Endothelial cell of umbilical vein (primary cell): ENCODE measurements at regions not wholly inside any gene's neighbourhood (a gene's known extent, or its start where the extent isn't known, plus 50 kb on each side); places are given as distances from the start of the nearest gene placed in this dataset.

Source experiments
- BruUV-seq: library from RNA; stranded (reverse); fragments of 400-500 nt; replicated peaks from 2 replicates; lab custom pipeline; 2021; lab: Mats Ljungman, UMichigan
- CTCF ChIA-PET: fragments of 300-600, 350-600 bp; sonication (Branson Sonifier 250); formaldehyde crosslinking; loops from one replicate; lab custom pipeline; 2021; ENCODE audit warnings: antibody characterized with exemption, inconsistent platforms; lab: Charles Lee
- POLR2A ChIA-PET: fragments of 300-600, 350-600 bp; sonication (Branson Sonifier 250); formaldehyde crosslinking; loops from one replicate; lab custom pipeline; 2021; ENCODE audit warnings: antibody characterized with exemption, inconsistent platforms; lab: Charles Lee
- DNase-seq: peaks from one replicate; pipeline ENCODE4 v3.0.0-alpha.2; 2011; ENCODE audit warnings: low read depth, low spot score
- FAIRE-seq: peaks from 2 replicates; lab custom pipeline; 2011; peaks lifted over from hg19 to GRCh38; lab: Jason Lieb, UNC
- H2AFZ ChIP-seq: 2 replicates; pipeline ENCODE4 v1.6.0; 2012; ENCODE audit warnings: low read depth, low read length, control low read depth, inconsistent platforms
- H3K27ac ChIP-seq: 2 replicates; pipeline ENCODE4 v1.5.1; 2011; ENCODE audit warnings: low read depth, mild to moderate bottlenecking, control low read depth, low read length, moderate library complexity; ENCODE audit not compliant: insufficient read depth
- H3K27me3 ChIP-seq, 2 experiments: 2 replicates each; pipeline versions ENCODE4 v1.6.0 to v1.6.1; 2011; ENCODE audit warnings: low read length in 2 of 2, mixed read lengths in 1 of 2; ENCODE audit not compliant: control insufficient read depth in 2 of 2, insufficient read depth in 2 of 2
- H3K36me3 ChIP-seq, 2 experiments: 2 replicates in 1 of 2; 3 replicates in 1 of 2; pipeline ENCODE4 v1.5.1; 2011; ENCODE audit warnings: low read length in 2 of 2, mild to moderate bottlenecking in 1 of 2, moderate library complexity in 1 of 2; ENCODE audit not compliant: control insufficient read depth in 2 of 2, insufficient read depth in 2 of 2; ENCODE audit errors: extremely low read depth in 1 of 2
- H3K4me1 ChIP-seq: 3 replicates; pipeline ENCODE4 v1.5.1; 2011; ENCODE audit warnings: mild to moderate bottlenecking, low read length; ENCODE audit not compliant: control insufficient read depth, insufficient read depth; ENCODE audit errors: extremely low read depth
- H3K4me2 ChIP-seq: 2 replicates; pipeline ENCODE4 v1.6.1; 2011; ENCODE audit warnings: low read length, control low read depth, mixed read lengths; ENCODE audit not compliant: insufficient read depth
- H3K4me3 ChIP-seq, 3 experiments: fragments of 200-600 bp in 1 of 3; sonication (generic), shearing (Covaris generic) in 1 of 3; replicated peaks in 1 of 3; 2 replicates each; pipeline ENCODE4 v1.5.1; 2011 to 2016; ENCODE audit warnings: control low read depth in 3 of 3, low read length in 3 of 3, mild to moderate bottlenecking in 2 of 3, inconsistent platforms in 1 of 3, low read depth in 1 of 3, moderate library complexity in 1 of 3; ENCODE audit not compliant: insufficient read depth in 1 of 3
- H3K79me2 ChIP-seq: 2 replicates; pipeline ENCODE4 v1.6.0; 2012; ENCODE audit warnings: low read length, inconsistent platforms; ENCODE audit not compliant: control insufficient read depth, insufficient read depth
- H3K9ac ChIP-seq: replicated peaks from 2 replicates; pipeline ENCODE3; 2011; ENCODE audit warnings: low read length, control low read depth; ENCODE audit not compliant: insufficient read depth; ENCODE audit errors: extremely low read depth
- H3K9me1 ChIP-seq: replicated peaks from 3 replicates; pipeline ENCODE4 v1.6.0; 2011; ENCODE audit warnings: mild to moderate bottlenecking, low read length; ENCODE audit not compliant: control insufficient read depth, insufficient read depth; ENCODE audit errors: extremely low read depth
- H3K9me3 ChIP-seq: replicated peaks from 2 replicates; pipeline ENCODE4 v1.5.1; 2012; ENCODE audit warnings: low read length, inconsistent platforms; ENCODE audit not compliant: control insufficient read depth, insufficient read depth
- H4K20me1 ChIP-seq: replicated peaks from 2 replicates; pipeline ENCODE3; 2011; ENCODE audit warnings: mild to moderate bottlenecking, low read length; ENCODE audit not compliant: control insufficient read depth, insufficient read depth; ENCODE audit errors: extremely low read depth
- dilution Hi-C: fragments of 300-500 bp; cut with MboI; formaldehyde crosslinking; loops from one replicate; pipeline ENCODE4 v1.15.0; 2019; ENCODE audit warnings: low sequenced_read_pairs; ENCODE audit not compliant: extremely low pct_ligation_motif_present
- intact Hi-C: fragments of 100-400 bp; cut with micrococcal nuclease; formaldehyde crosslinking; loops from one replicate; pipeline ENCODE4 v1.10.0; 2022
- TF ChIP-seq, protein P1 (sequence below), 2 donors: IDR thresholded peaks; 1 replicate in 1 of 2; 2 replicates in 1 of 2; pipeline ENCODE4 v1.5.1; 2011; ENCODE audit warnings: low read length in 2 of 2, mild to moderate bottlenecking in 2 of 2, moderate library complexity in 2 of 2, control low read depth in 1 of 2, inconsistent platforms in 1 of 2, low read depth in 1 of 2; ENCODE audit not compliant: insufficient read depth in 1 of 2; ENCODE audit errors: extremely low read depth in 1 of 2
- TF ChIP-seq, protein P2 (sequence below): IDR thresholded peaks from 2 replicates; pipeline ENCODE4 v1.6.1; 2011; ENCODE audit not compliant: insufficient read depth, insufficient read length

DNA sequence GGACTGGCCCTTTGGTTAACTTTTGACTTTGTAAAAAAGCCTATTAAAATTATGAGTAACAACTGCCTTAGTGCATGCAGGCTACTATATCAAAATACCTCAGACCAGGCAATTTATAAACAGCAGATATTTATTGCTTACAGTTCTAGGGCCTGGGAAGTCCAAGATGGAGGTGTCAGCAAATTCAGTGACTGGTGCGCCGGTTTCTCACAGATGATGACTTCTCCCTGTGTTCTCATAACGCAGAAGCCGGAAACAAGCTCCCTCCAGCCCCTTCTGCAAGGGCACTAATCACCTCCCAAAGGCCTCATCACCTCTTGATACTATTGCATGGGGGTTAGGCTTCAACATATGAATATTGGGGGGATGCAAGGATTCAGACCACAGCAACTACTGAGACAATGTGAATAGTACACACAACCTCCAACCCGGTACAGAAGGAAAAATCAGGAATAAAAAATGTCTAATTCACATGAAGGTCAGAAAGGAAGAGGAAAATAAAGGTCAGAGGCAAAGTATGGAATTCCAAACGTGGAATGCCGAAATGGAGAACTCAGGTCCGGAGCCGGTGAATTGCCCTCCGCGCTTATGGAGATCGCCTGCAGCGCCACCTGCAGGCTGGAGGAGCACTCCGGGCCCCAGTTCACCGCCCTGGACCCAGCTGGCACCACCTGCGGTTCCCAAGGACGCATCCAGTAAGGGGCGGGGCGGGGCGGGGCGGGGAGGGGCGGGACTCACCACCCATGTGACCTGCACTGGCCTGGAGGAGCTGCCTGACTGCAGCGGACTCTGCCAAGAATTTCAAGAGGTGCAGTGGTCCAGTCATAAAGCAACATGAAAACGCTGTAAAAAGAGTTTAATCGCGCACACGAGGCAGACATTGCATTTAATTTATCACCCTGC lies 203.4 kb downstream of the KIF26A start:
- no peak overlapping the region for H3K27ac ChIP-seq
- H3K9me1 ChIP-seq: no peaks in the 10 kb centered on the region
- no peak overlapping the region for H3K9ac ChIP-seq
- peaks cover 0 to 8% of the 10 kb centered on the region in 2 experiments for H3K27me3 ChIP-seq
- DNase-seq (peak; percentile 40), FAIRE-seq (no peak)
- H3K4me1 ChIP-seq: no peaks in the 10 kb centered on the region
- intact Hi-C loops (loop anchor here (1.0 kb wide), 1 partner anchor 204 kb away; no protein-coding TSS in a partner anchor), dilution Hi-C loops (no loop called here)
- no peak overlapping the region for H3K4me2 ChIP-seq
- TF ChIP-seq, protein P1, sequence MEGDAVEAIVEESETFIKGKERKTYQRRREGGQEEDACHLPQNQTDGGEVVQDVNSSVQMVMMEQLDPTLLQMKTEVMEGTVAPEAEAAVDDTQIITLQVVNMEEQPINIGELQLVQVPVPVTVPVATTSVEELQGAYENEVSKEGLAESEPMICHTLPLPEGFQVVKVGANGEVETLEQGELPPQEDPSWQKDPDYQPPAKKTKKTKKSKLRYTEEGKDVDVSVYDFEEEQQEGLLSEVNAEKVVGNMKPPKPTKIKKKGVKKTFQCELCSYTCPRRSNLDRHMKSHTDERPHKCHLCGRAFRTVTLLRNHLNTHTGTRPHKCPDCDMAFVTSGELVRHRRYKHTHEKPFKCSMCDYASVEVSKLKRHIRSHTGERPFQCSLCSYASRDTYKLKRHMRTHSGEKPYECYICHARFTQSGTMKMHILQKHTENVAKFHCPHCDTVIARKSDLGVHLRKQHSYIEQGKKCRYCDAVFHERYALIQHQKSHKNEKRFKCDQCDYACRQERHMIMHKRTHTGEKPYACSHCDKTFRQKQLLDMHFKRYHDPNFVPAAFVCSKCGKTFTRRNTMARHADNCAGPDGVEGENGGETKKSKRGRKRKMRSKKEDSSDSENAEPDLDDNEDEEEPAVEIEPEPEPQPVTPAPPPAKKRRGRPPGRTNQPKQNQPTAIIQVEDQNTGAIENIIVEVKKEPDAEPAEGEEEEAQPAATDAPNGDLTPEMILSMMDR (IDR thresholded peaks at IDR 0.05; ENCODE audit: extremely low read depth in 1 of 2, insufficient read depth in 1 of 2, low read depth in 1 of 2, low read length in 2 of 2): peak; percentile 42 to 65
- TF ChIP-seq, protein P2, sequence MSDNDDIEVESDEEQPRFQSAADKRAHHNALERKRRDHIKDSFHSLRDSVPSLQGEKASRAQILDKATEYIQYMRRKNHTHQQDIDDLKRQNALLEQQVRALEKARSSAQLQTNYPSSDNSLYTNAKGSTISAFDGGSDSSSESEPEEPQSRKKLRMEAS: no peak
- BruUV-seq: no TSS peak
- no peaks in the 10 kb centered on the region for H4K20me1 ChIP-seq
- CTCF ChIA-PET: interaction anchor here (0.6 to 1.0 kb wide), 7 partner anchors 9 to 222 kb away, joined by 3 to 9 read pairs (median 3); no protein-coding TSS in a partner anchor
- H3K36me3 ChIP-seq: no peaks in the 10 kb centered on the region
- no peak overlapping the region for H3K4me3 ChIP-seq
- no peak overlapping the region for H2AFZ ChIP-seq
- POLR2A ChIA-PET: no interaction called here
- H3K79me2 ChIP-seq: no peaks in the 10 kb centered on the region
- no peaks in the 10 kb centered on the region for H3K9me3 ChIP-seq
